ENCODE measurements at regions not wholly inside any gene's neighbourhood (a gene's known extent, or its start where the extent isn't known, plus 50 kb on each side); places are given as distances from the start of the nearest gene placed in this dataset.

GRCh38 chr6:22432060-22432459 lies 135.2 kb upstream of the PRL start:
- Histone ChIP-seq H3K4me1 (no peaks in the 10 kb centered on the region), H3K27ac (no peak overlapping the region), H3K9me3 (no peaks in the 10 kb centered on the region), H3K36me3 (no peaks in the 10 kb centered on the region), H3K27me3 (no peaks in the 10 kb centered on the region), H3K4me3 (no peak overlapping the region)
- ATAC-seq (ENCODE audit: low FRiP score in 2 of 2) (no peak), DNase-seq (no peak)
- WGBS, 2 donors: 93 to 98% methylated on average over 2 of the region's 2 CpGs
- no peak for TF ChIP-seq CTCF (IDR thresholded peaks at IDR 0.05)
- no peak for TF ChIP-seq POLR2AphosphoS5 (IDR thresholded peaks at IDR 0.05)
- no peak for TF ChIP-seq POLR2A (IDR thresholded peaks at IDR 0.05)
- TF ChIP-seq EP300 (IDR thresholded peaks at IDR 0.05): no peak

GRCh38 chr6:22433745-22434144 lies 135.6 kb upstream of the HDGFL1 start:
- ATAC-seq (ENCODE audit: low FRiP score in 2 of 2): no peak

GRCh38 chr6:22435151-22435550 lies 134.2 kb upstream of the HDGFL1 start:
- 85 to 94% methylated on average over 4 of the region's 4 CpGs for WGBS, 2 donors
- no peaks in the 10 kb centered on the region for H3K36me3 ChIP-seq
- TF ChIP-seq POLR2AphosphoS5 (IDR thresholded peaks at IDR 0.05) (no peak), CTCF (IDR thresholded peaks at IDR 0.05) (no peak)
- ATAC-seq (ENCODE audit: low FRiP score in 2 of 2) (no peak), DNase-seq (no peak)
- no peaks in the 10 kb centered on the region for H3K9me3 ChIP-seq
- no peak overlapping the region for H3K4me3 ChIP-seq
- H3K27me3 ChIP-seq: no peaks in the 10 kb centered on the region
- H3K27ac ChIP-seq: no peak overlapping the region
- no peaks in the 10 kb centered on the region for H3K4me1 ChIP-seq

More at GRCh38 chr6:22433745-22434144, 135.6 kb upstream of the HDGFL1 start:
- Histone ChIP-seq H3K27me3 (no peaks in the 10 kb centered on the region), H3K27ac (no peak overlapping the region), H3K9me3 (no peaks in the 10 kb centered on the region), H3K36me3 (no peaks in the 10 kb centered on the region), H3K4me1 (no peaks in the 10 kb centered on the region), H3K4me3 (no peak overlapping the region)
- WGBS, 2 donors: 93% methylated on average over 6 of the region's 6 CpGs
- no peak for TF ChIP-seq CTCF (IDR thresholded peaks at IDR 0.05)
- no peak for TF ChIP-seq POLR2A (IDR thresholded peaks at IDR 0.05)
- no peak for TF ChIP-seq POLR2AphosphoS5 (IDR thresholded peaks at IDR 0.05)
- TF ChIP-seq EP300 (IDR thresholded peaks at IDR 0.05): no peak
- DNase-seq: no peak

DNA sequence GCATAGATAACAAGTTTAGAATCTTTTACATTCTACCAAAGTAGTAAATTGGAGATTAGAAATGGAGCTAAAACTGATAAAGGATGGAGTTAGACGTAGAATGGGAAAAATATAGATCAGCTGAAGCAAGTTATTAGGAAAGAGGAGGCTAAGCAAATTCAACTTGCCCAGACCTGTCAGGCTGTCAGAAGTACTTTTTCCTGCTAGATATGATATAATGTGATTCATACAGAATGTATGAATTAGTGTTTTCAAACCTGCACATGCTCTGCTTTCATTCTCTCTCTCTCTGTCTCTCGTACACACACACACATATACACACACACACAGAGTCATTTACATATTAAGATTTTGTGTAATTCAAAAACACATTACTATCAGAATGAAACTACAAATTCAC lies 133.2 kb upstream of the HDGFL1 start:
- DNase-seq (no peak), ATAC-seq (ENCODE audit: low FRiP score in 2 of 2) (no peak)
- TF ChIP-seq POLR2AphosphoS5 (IDR thresholded peaks at IDR 0.05): no peak
- TF ChIP-seq CTCF (IDR thresholded peaks at IDR 0.05): no peak
- no peak for TF ChIP-seq POLR2A (IDR thresholded peaks at IDR 0.05)
- TF ChIP-seq EP300 (IDR thresholded peaks at IDR 0.05): no peak
- Histone ChIP-seq H3K27me3 (no peaks in the 10 kb centered on the region), H3K4me3 (no peak overlapping the region), H3K9me3 (no peaks in the 10 kb centered on the region), H3K27ac (no peak overlapping the region), H3K4me1 (no peaks in the 10 kb centered on the region), H3K36me3 (no peaks in the 10 kb centered on the region)
- 91 to 93% methylated on average over 2 of the region's 2 CpGs for WGBS, 2 donors

DNA sequence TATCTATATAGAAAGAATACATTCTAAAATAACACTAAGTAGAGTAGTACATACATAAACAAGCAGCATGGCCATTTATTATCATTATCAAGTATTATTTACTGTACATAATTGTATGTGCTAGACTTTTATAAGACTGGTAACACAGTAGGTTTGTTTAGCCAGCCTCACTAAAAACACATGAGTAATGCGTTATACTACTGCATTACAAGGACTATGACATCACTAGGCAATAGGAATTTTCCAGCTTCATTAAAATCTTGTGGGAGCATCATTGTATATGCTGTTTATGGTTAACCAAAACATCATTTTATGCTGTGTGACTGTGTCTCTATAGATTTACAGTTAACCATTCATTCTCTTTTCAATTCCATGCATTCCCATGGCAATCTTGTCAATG lies 131.7 kb upstream of the HDGFL1 start:
- ATAC-seq (ENCODE audit: low FRiP score in 2 of 2) (no peak), DNase-seq (no peak)
- 91 to 96% methylated on average over 1 of the region's 1 CpG for WGBS, 2 donors
- Histone ChIP-seq H3K4me1 (no peaks in the 10 kb centered on the region), H3K27ac (no peak overlapping the region), H3K9me3 (no peaks in the 10 kb centered on the region), H3K36me3 (no peaks in the 10 kb centered on the region), H3K27me3 (no peaks in the 10 kb centered on the region), H3K4me3 (no peak overlapping the region)
- TF ChIP-seq CTCF (IDR thresholded peaks at IDR 0.05) (no peak), POLR2AphosphoS5 (IDR thresholded peaks at IDR 0.05) (no peak), EP300 (IDR thresholded peaks at IDR 0.05) (no peak), POLR2A (IDR thresholded peaks at IDR 0.05) (no peak)

All from upper lobe of left lung (tissue), 6 donors.